HepG2 (cell line): ENCODE measurements at regions not wholly inside any gene's neighbourhood (a gene's known extent, or its start where the extent isn't known, plus 50 kb on each side); places are given as distances from the start of the nearest gene placed in this dataset.

Source experiments
- ATAC-seq: fragments of 200-7000 bp; cut with Tn5 transposase; 3 replicates; pipeline ENCODE4 v1.9.1; 2020; ENCODE audit warnings: mild to moderate bottlenecking, moderate library complexity
- BruUV-seq: library from RNA; stranded (reverse); fragments of 400-500 nt; replicated peaks from 2 replicates; lab custom pipeline; 2021; lab: Mats Ljungman, UMichigan
- CTCF ChIA-PET: fragments of 300-600 bp; formaldehyde crosslinking; extraction: SDS; loops from one replicate; lab custom pipeline; 2021; ENCODE audit warnings: low total read pairs, inconsistent platforms, low intra/inter-chr PET ratio; lab: Yijun Ruan, JAX
- POLR2A ChIA-PET: fragments of 350-600 bp; sonication (Branson Sonifier 250); formaldehyde crosslinking; loops from one replicate; lab custom pipeline; 2020; ENCODE audit warnings: antibody characterized with exemption, inconsistent platforms; lab: Yijun Ruan, JAX
- DNase-seq: peaks from one replicate; pipeline ENCODE4 v3.0.0-alpha.2; 2015; ENCODE audit warnings: low spot score
- FAIRE-seq: peaks from 3 replicates; lab custom pipeline; 2011; peaks lifted over from hg19 to GRCh38; lab: Jason Lieb, UNC
- H2AFZ ChIP-seq: one replicate; pipeline ENCODE4 v1.6.1; 2011; ENCODE audit warnings: low read length, inconsistent platforms
- H3K27ac ChIP-seq: fragments of 300-600 bp; 3 replicates; pipeline ENCODE4 v1.8.0; 2011; ENCODE audit warnings: mixed run types, mild to moderate bottlenecking, mixed read lengths, low read length, inconsistent platforms; ENCODE audit not compliant: insufficient read depth; ENCODE audit errors: extremely low read length
- H3K27me3 ChIP-seq, 2 experiments: fragments of 200-600 bp in 1 of 2; 2 replicates in 1 of 2; 3 replicates in 1 of 2; pipeline versions ENCODE4 v1.6.0 to v1.8.0; 2011; ENCODE audit warnings: low read length in 2 of 2, mild to moderate bottlenecking in 2 of 2, moderate library complexity in 2 of 2, inconsistent platforms in 1 of 2; ENCODE audit not compliant: insufficient read depth in 2 of 2, control insufficient read depth in 1 of 2
- H3K36me3 ChIP-seq, 2 experiments: fragments of 200-600 bp in 1 of 2; replicated peaks in 1 of 2; 2 replicates in 1 of 2; 3 replicates in 1 of 2; pipeline versions ENCODE4 v1.5.1 to v1.8.0; 2011; ENCODE audit warnings: low read length in 2 of 2, inconsistent platforms in 1 of 2; ENCODE audit not compliant: insufficient read depth in 2 of 2, control insufficient read depth in 1 of 2
- H3K4me1 ChIP-seq: 2 replicates; pipeline ENCODE4 v1.5.1; 2012; ENCODE audit warnings: low read length, inconsistent platforms; ENCODE audit not compliant: insufficient read depth
- H3K4me2 ChIP-seq: 2 replicates; pipeline ENCODE4 v1.6.0; 2011; ENCODE audit warnings: low read depth, low read length, inconsistent platforms
- H3K4me3 ChIP-seq, 3 experiments: fragments of 200-600 bp in 1 of 3; sonication (generic), shearing (Covaris generic) in 1 of 3; replicated peaks in 1 of 3; 2 replicates each; pipeline ENCODE4 v1.5.1; 2011 to 2016; ENCODE audit warnings: low read length in 3 of 3, inconsistent platforms in 2 of 3, low read depth in 2 of 3, mild to moderate bottlenecking in 2 of 3, control low read depth in 1 of 3, mixed read lengths in 1 of 3; ENCODE audit not compliant: insufficient read depth in 1 of 3
- H3K79me2 ChIP-seq: one replicate; pipeline ENCODE4 v1.6.1; 2011; ENCODE audit warnings: low read length, inconsistent platforms; ENCODE audit not compliant: insufficient read depth
- H3K9ac ChIP-seq: 2 replicates; pipeline ENCODE4 v1.6.0; 2011; ENCODE audit warnings: mild to moderate bottlenecking, low read depth, low read length, inconsistent platforms; ENCODE audit not compliant: insufficient read depth
- H3K9me3 ChIP-seq: 2 replicates; pipeline ENCODE4 v1.5.1; 2012; ENCODE audit warnings: mild to moderate bottlenecking, low read length
- H4K20me1 ChIP-seq: 2 replicates; pipeline ENCODE4 v1.6.0; 2011; ENCODE audit warnings: inconsistent platforms, mild to moderate bottlenecking, low read length, moderate library complexity; ENCODE audit not compliant: insufficient read depth
- ATF7 ChIP-seq, 2 experiments: fragments of 450-650 bp in 1 of 2; sonication (generic) in 1 of 2; formaldehyde crosslinking in 1 of 2; IDR thresholded peaks; 2 replicates each; pipeline versions ENCODE4 v1.4.0 to v1.6.1; 2016 to 2020; ENCODE audit warnings: antibody characterized with exemption in 1 of 2, mild to moderate bottlenecking in 1 of 2, missing genetic modification reagents in 1 of 2
- ATF7-NPFF ChIP-seq: sonication (generic); formaldehyde crosslinking; IDR thresholded peaks from 2 replicates; pipeline ENCODE4 v1.8.1; 2023; ENCODE audit warnings: mild to moderate bottlenecking, low read depth, missing genetic modification reagents, moderate library complexity
- DNMT3B ChIP-seq: conservative IDR thresholded peaks from 2 replicates; pipeline ENCODE4 v1.6.1; 2016; ENCODE audit warnings: missing biosample characterization, control low read depth
- GLI4 ChIP-seq: sonication (generic); formaldehyde crosslinking; IDR thresholded peaks from 2 replicates; pipeline ENCODE4 v1.5.1; 2020; ENCODE audit warnings: missing genetic modification reagents, mild to moderate bottlenecking, moderate library complexity, borderline replicate concordance
- HOXA3 ChIP-seq: sonication (generic); formaldehyde crosslinking; IDR thresholded peaks from 2 replicates; pipeline ENCODE4 v1.5.0; 2020; ENCODE audit warnings: missing genetic modification reagents
- HOXA5 ChIP-seq: sonication (generic); formaldehyde crosslinking; IDR thresholded peaks from 2 replicates; pipeline ENCODE4 v1.4.0; 2020; ENCODE audit warnings: missing genetic modification reagents
- HOXD1 ChIP-seq: sonication (generic); formaldehyde crosslinking; IDR thresholded peaks from 2 replicates; pipeline ENCODE4 v1.5.0; 2020; ENCODE audit warnings: missing genetic modification reagents
- MAFK ChIP-seq, 2 experiments: IDR thresholded peaks in 1 of 2; conservative IDR thresholded peaks in 1 of 2; 2 replicates each; pipeline ENCODE4 v1.6.1; 2011; ENCODE audit warnings: improper control_type of control experiment in 2 of 2, low read length in 2 of 2
- MBD4 ChIP-seq: IDR thresholded peaks from 2 replicates; pipeline ENCODE4 v1.6.1; 2012; ENCODE audit warnings: low read length, inconsistent platforms, borderline replicate concordance
- RARA ChIP-seq: IDR thresholded peaks from 2 replicates; pipeline ENCODE4 v1.6.1; 2016; ENCODE audit warnings: missing genetic modification reagents, missing compliant biosample characterization
- RBAK ChIP-seq: sonication (generic); formaldehyde crosslinking; IDR thresholded peaks from 2 replicates; pipeline ENCODE4 v1.5.1; 2020; ENCODE audit warnings: mild to moderate bottlenecking, missing genetic modification reagents
- SALL1 ChIP-seq: sonication (generic); formaldehyde crosslinking; IDR thresholded peaks from 2 replicates; pipeline ENCODE4 v1.8.0; 2022; ENCODE audit warnings: mild to moderate bottlenecking, missing genetic modification reagents
- SP1 ChIP-seq, 2 experiments: fragments of 450-650 bp in 1 of 2; sonication (generic) in 1 of 2; formaldehyde crosslinking in 1 of 2; IDR thresholded peaks; 2 replicates each; pipeline versions ENCODE4 v1.4.0 to v1.6.1; 2016 to 2020; ENCODE audit warnings: missing genetic modification reagents in 1 of 2
- ZBTB8A ChIP-seq: sonication (generic); formaldehyde crosslinking; IDR thresholded peaks from 2 replicates; pipeline ENCODE4 v1.4.0; 2020; ENCODE audit warnings: mild to moderate bottlenecking, low read depth, missing genetic modification reagents, borderline replicate concordance
- ZNF331 ChIP-seq: sonication (generic); formaldehyde crosslinking; IDR thresholded peaks from 2 replicates; pipeline ENCODE4 v1.4.0; 2020; ENCODE audit warnings: missing genetic modification reagents
- ZNF607 ChIP-seq: sonication (generic); formaldehyde crosslinking; IDR thresholded peaks from 2 replicates; pipeline ENCODE4 v1.5.1; 2020; ENCODE audit warnings: missing genetic modification reagents, mild to moderate bottlenecking, borderline replicate concordance
- WGBS: methylation state at CpG from one replicate; pipeline ENCODE4 v1.1.6; 2017; ENCODE audit warnings: low lambda C conversion rate; 5-methylcytosine and 5-hydroxymethylcytosine counted together
- in situ Hi-C: cut with HindIII; loops from 2 replicates; pipeline ENCODE4 v1.10.0; 2017; ENCODE audit warnings: low pct_unique_long_range_greater_than_20kb; ENCODE audit not compliant: extremely low pct_ligation_motif_present
- intact Hi-C: fragments of 100-400 bp; cut with micrococcal nuclease; formaldehyde crosslinking; loops from one replicate; pipeline ENCODE4 v1.10.0; 2022; ENCODE audit not compliant: unreplicated experiment
- TF ChIP-seq, protein P1 (sequence below): sonication (generic); formaldehyde crosslinking; IDR thresholded peaks from 2 replicates; pipeline ENCODE4 v1.4.0; 2020; ENCODE audit warnings: missing genetic modification reagents
- TF ChIP-seq, protein P2 (sequence below), 2 experiments: sonication (generic) in 1 of 2; formaldehyde crosslinking in 1 of 2; IDR thresholded peaks; 2 replicates each; pipeline versions ENCODE4 v1.4.0 to v1.6.1; 2018 to 2020; ENCODE audit warnings: missing genetic modification reagents in 2 of 2, borderline replicate concordance in 1 of 2, low read depth in 1 of 2, mild to moderate bottlenecking in 1 of 2, missing biosample characterization in 1 of 2

GRCh38 chr1:188476606-188477005 lies 1647.9 kb downstream of the PLA2G4A start:
- no peaks in the 10 kb centered on the region for H3K79me2 ChIP-seq
- no peaks in the 10 kb centered on the region for H3K9me3 ChIP-seq
- no peaks in the 10 kb centered on the region for H3K27me3 ChIP-seq
- TF ChIP-seq ZNF331 (CRISPR knock-in tag) (no peak), HOXD1 (CRISPR knock-in tag) (no peak), SALL1 (CRISPR knock-in tag) (no peak), SP1 (IDR thresholded peaks at IDR 0.05) (no peak), SP1 (CRISPR knock-in tag; IDR thresholded peaks at IDR 0.05) (no peak), RARA (CRISPR knock-in tag) (no peak), MAFK (conservative IDR thresholded peaks at IDR 0.05 in 1 of 2, IDR thresholded peaks at IDR 0.05 in 1 of 2; ENCODE audit: low read length in 2 of 2) (no peak), GLI4 (no peak), HOXA5 (CRISPR knock-in tag) (no peak), MBD4 (no peak), HOXA3 (CRISPR knock-in tag) (no peak), DNMT3B (no peak), RBAK (CRISPR knock-in tag) (no peak), ATF7-NPFF (CRISPR knock-in tag) (no peak), ATF7 (IDR thresholded peaks at IDR 0.05) (no peak), ATF7 (CRISPR knock-in tag; IDR thresholded peaks at IDR 0.05) (no peak), ZBTB8A (no peak), ZNF607 (CRISPR knock-in tag) (no peak)
- TF ChIP-seq, protein P1, sequence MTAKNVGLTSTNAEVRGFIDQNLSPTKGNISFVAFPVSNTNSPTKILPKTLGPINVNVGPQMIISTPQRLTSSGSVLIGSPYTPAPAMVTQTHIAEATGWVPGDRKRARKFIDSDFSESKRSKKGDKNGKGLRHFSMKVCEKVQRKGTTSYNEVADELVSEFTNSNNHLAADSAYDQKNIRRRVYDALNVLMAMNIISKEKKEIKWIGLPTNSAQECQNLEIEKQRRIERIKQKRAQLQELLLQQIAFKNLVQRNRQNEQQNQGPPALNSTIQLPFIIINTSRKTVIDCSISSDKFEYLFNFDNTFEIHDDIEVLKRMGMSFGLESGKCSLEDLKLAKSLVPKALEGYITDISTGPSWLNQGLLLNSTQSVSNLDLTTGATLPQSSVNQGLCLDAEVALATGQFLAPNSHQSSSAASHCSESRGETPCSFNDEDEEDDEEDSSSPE (CRISPR knock-in tag) = no peak
- TF ChIP-seq, protein P2, sequence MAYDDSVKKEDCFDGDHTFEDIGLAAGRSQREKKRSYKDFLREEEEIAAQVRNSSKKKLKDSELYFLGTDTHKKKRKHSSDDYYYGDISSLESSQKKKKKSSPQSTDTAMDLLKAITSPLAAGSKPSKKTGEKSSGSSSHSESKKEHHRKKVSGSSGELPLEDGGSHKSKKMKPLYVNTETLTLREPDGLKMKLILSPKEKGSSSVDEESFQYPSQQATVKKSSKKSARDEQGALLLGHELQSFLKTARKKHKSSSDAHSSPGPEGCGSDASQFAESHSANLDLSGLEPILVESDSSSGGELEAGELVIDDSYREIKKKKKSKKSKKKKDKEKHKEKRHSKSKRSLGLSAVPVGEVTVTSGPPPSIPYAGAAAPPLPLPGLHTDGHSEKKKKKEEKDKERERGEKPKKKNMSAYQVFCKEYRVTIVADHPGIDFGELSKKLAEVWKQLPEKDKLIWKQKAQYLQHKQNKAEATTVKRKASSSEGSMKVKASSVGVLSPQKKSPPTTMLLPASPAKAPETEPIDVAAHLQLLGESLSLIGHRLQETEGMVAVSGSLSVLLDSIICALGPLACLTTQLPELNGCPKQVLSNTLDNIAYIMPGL (CRISPR knock-in tag; IDR thresholded peaks at IDR 0.05; ENCODE audit: borderline replicate concordance in 1 of 2, low read depth in 1 of 2) = no peak
- no peak overlapping the region for H2AFZ ChIP-seq
- intact Hi-C loops (no loop called here), in situ Hi-C loops (no loop called here)
- CTCF ChIA-PET = no interaction called here
- WGBS = 0% methylated on average over 1 of the region's 1 CpG
- no peaks in the 10 kb centered on the region for H4K20me1 ChIP-seq
- ATAC-seq = no peak
- no TSS peak for BruUV-seq
- H3K4me2 ChIP-seq = no peak overlapping the region
- no peak for DNase-seq
- FAIRE-seq = no peak
- H3K9ac ChIP-seq = no peak overlapping the region
- H3K27ac ChIP-seq = no peak overlapping the region
- H3K4me1 ChIP-seq = no peaks in the 10 kb centered on the region
- no peaks in the 10 kb centered on the region for H3K36me3 ChIP-seq
- POLR2A ChIA-PET = no interaction called here
- no peak overlapping the region for H3K4me3 ChIP-seq
